HL-60 (cell line): ENCODE measurements at regions not wholly inside any gene's neighbourhood (a gene's known extent, or its start where the extent isn't known, plus 50 kb on each side); places are given as distances from the start of the nearest gene placed in this dataset.
A peak's percentile ranks its signal among the peaks of the same experiment; 100 is the strongest.

Source experiments
- DNase-seq, 2 experiments: peaks; one replicate each; pipeline ENCODE4 v3.0.0-alpha.2; 2010 to 2020; ENCODE audit warnings: low read depth in 1 of 2, low spot score in 1 of 2
- H3K27ac ChIP-seq: fragments of 250-450 bp; sonication (Bioruptor Pico); replicated peaks from 2 replicates; pipeline ENCODE4 v1.5.1; 2020; ENCODE audit warnings: mild to moderate bottlenecking, moderate library complexity
- H3K27me3 ChIP-seq: fragments of 250-450 bp; sonication (Bioruptor Pico); 2 replicates; pipeline ENCODE4 v1.5.1; 2021; ENCODE audit warnings: mild to moderate bottlenecking, moderate library complexity; ENCODE audit not compliant: insufficient read depth, poor library complexity, severe bottlenecking
- H3K4me3 ChIP-seq: replicated peaks from 2 replicates; pipeline ENCODE4 v1.5.1; 2011; ENCODE audit warnings: mild to moderate bottlenecking, control low read depth, low read length; ENCODE audit not compliant: insufficient read depth
- CTCF ChIP-seq: IDR thresholded peaks from one replicate; pipeline ENCODE4 v1.5.1; 2011; ENCODE audit warnings: low read length, control low read depth, inconsistent platforms; ENCODE audit not compliant: insufficient read depth
- GABPA ChIP-seq: IDR thresholded peaks from 2 replicates; pipeline ENCODE4 v1.6.1; 2012; ENCODE audit warnings: low read depth
- POLR2AphosphoS5 ChIP-seq: IDR thresholded peaks from 2 replicates; pipeline ENCODE4 v1.6.1; 2012; ENCODE audit warnings: low read depth
- REST ChIP-seq: IDR thresholded peaks from 2 replicates; pipeline ENCODE4 v1.6.1; 2012; ENCODE audit warnings: low read depth; ENCODE audit not compliant: insufficient replicate concordance
- SPI1 ChIP-seq: IDR thresholded peaks from 2 replicates; pipeline ENCODE4 v1.6.1; 2012; ENCODE audit warnings: low read depth, mild to moderate bottlenecking, borderline replicate concordance

GRCh38 chr3:145055375-145056076 is 1083.9 kb downstream of the DIPK2A start:
- no peak overlapping the region for H3K27ac ChIP-seq
- no peak for TF ChIP-seq CTCF
- no peak for TF ChIP-seq REST
- TF ChIP-seq SPI1 = no peak
- no peak for TF ChIP-seq GABPA
- no peaks in the 10 kb centered on the region for H3K27me3 ChIP-seq
- no peak for DNase-seq
- no peak overlapping the region for H3K4me3 ChIP-seq

- Histone ChIP-seq H3K27me3 (no peaks in the 10 kb centered on the region), H3K4me3 (no peak overlapping the region), H3K27ac (no peak overlapping the region)
- TF ChIP-seq GABPA = no peak
- no peak for TF ChIP-seq CTCF
- no peak for TF ChIP-seq REST
- no peak for TF ChIP-seq SPI1
- peak in 1 of 2 experiments; percentile 35 for DNase-seq
Measured at GRCh38 chr3:145058483-145058882, 1086.9 kb downstream of the DIPK2A start.

GRCh38 chr3:145063616-145064015 is 1092.0 kb downstream of the DIPK2A start:
- no peak for TF ChIP-seq REST
- no peak for TF ChIP-seq SPI1
- TF ChIP-seq GABPA = no peak
- TF ChIP-seq CTCF = no peak
- no peak for TF ChIP-seq POLR2AphosphoS5
- H3K27ac ChIP-seq = no peak overlapping the region
- no peak overlapping the region for H3K4me3 ChIP-seq
- no peak for DNase-seq
- no peaks in the 10 kb centered on the region for H3K27me3 ChIP-seq
